ENCODE measurements at regions not wholly inside any gene's neighbourhood (a gene's known extent, or its start where the extent isn't known, plus 50 kb on each side); places are given as distances from the start of the nearest gene placed in this dataset.

GRCh38 chr3:117287602-117288001, 578.0 kb downstream of the TUSC7 start:
- no peak for TF ChIP-seq POLR2AphosphoS5 (IDR thresholded peaks at IDR 0.05)
- no peak for TF ChIP-seq CTCF (IDR thresholded peaks at IDR 0.05)
- TF ChIP-seq POLR2A (IDR thresholded peaks at IDR 0.05), result no peak
- TF ChIP-seq EP300 (IDR thresholded peaks at IDR 0.05), result no peak
